ENCODE measurements at regions not wholly inside any gene's neighbourhood (a gene's known extent, or its start where the extent isn't known, plus 50 kb on each side); places are given as distances from the start of the nearest gene placed in this dataset.

DNA sequence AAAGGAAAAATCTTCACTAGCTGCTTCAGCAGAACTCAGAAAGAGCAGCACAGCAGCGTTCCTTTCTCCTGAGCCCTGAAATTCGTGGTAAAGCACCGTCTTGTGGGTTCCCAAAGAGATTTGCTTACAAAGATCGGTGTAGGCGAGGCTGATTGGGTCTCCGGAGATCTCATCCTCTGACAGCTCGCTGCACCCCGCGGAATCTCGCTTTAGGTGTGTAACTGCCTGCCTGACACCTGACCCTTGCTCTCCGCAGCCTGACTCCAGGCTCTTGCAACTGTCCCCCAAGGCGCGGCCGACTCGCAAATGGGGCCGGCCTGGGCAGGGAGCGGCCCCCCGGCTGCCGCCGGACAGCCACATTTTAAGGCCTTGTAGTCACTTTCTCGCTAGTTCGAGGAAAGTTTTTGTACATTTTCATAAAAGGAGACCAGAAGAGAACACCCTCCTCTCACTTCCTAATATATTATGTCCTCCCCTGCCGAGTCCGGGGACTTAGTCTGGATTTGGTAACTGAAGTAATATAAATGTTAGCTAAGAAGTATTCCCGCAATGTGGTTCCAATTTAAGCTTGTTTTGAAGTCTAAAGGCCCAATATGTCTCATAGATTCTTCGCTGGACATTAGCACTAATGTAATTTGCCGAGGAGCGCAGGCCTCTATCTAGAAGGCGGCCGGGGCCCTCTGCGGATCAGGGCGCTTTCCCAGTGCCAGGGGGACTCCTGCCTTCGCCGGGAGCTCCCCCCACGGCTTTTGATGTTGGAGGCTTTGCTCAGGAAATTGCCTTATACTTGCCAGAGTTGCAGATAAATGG is 177.3 kb upstream of the CDKN3 start:
- DNase-seq: no peak
- H3K27me3 Mint-ChIP-seq: peaks cover 52 to 71% of the 10 kb centered on the region in 2 donors
- peaks cover 0 to 2% (median 0%) of the 10 kb centered on the region in 3 donors for H3K9me3 Mint-ChIP-seq
- Histone ChIP-seq H3K4me3 (ENCODE audit: control insufficient read depth in 1 of 2, extremely low read depth in 1 of 2, low read length in 1 of 2) (no peak overlapping the region), H3K4me1 (ENCODE audit: control insufficient read depth in 1 of 2, extremely low read depth in 1 of 2, insufficient read depth in 2 of 2, low read length in 2 of 2) (no peaks in the 10 kb centered on the region), H3K27me3 (replicated peaks in 1 of 2; ENCODE audit: control insufficient read depth in 2 of 2, extremely low read depth in 1 of 2, insufficient read depth in 2 of 2, low read length in 1 of 2) (peaks cover 16 to 30% of the 10 kb centered on the region in 2 experiments), H3K9me3 (peaks cover 2% of the 10 kb centered on the region), H3K36me3 (ENCODE audit: control insufficient read depth in 2 of 2, extremely low read depth in 1 of 2, insufficient read depth in 1 of 2, low read length in 1 of 2) (no peaks in the 10 kb centered on the region), H3K27ac (ENCODE audit: low read length) (no peak overlapping the region)
- H3K4me3 Mint-ChIP-seq: peak overlapping the region; percentile 21 to 74 (median 46)
- H3K4me1 Mint-ChIP-seq: peaks cover 9 to 19% (median 14%) of the 10 kb centered on the region in 3 donors
- 19% methylated on average over 29 of the region's 35 CpGs for WGBS (ENCODE audit: insufficient coverage)
- POLR2A ChIA-PET: interaction anchor here in 1 of 2 donors (0.6 kb wide), 1 partner anchor 75 kb away, joined by 3 read pairs; no protein-coding TSS in a partner anchor
- no peak overlapping the region for H3K27ac Mint-ChIP-seq
- ATAC-seq (replicated peaks in 1 of 4): no peak
- no peaks in the 10 kb centered on the region for H3K36me3 Mint-ChIP-seq
- CTCF ChIA-PET: interaction anchor here in 1 of 2 donors (0.6 kb wide), 1 partner anchor 57 kb away, joined by 6 read pairs; no protein-coding TSS in a partner anchor

GRCh38 chr14:54220071-54220703 is 176.6 kb upstream of the CDKN3 start:
- Histone ChIP-seq H3K27ac (ENCODE audit: low read length) (no peak overlapping the region), H3K27me3 (replicated peaks in 1 of 2; ENCODE audit: control insufficient read depth in 2 of 2, extremely low read depth in 1 of 2, insufficient read depth in 2 of 2, low read length in 1 of 2) (peaks cover 16 to 30% of the 10 kb centered on the region in 2 experiments), H3K4me1 (ENCODE audit: control insufficient read depth in 1 of 2, extremely low read depth in 1 of 2, insufficient read depth in 2 of 2, low read length in 2 of 2) (no peaks in the 10 kb centered on the region), H3K9me3 (peaks cover 2% of the 10 kb centered on the region), H3K4me3 (ENCODE audit: control insufficient read depth in 1 of 2, extremely low read depth in 1 of 2, low read length in 1 of 2) (no peak overlapping the region), H3K36me3 (ENCODE audit: control insufficient read depth in 2 of 2, extremely low read depth in 1 of 2, insufficient read depth in 1 of 2, low read length in 1 of 2) (no peaks in the 10 kb centered on the region)
- ATAC-seq (replicated peaks in 1 of 4) (no peak), DNase-seq (no peak)
- Mint-ChIP-seq H3K4me3 (peak overlapping the region; percentile 46 to 74 (median 68)), H3K4me1 (peaks cover 9 to 19% (median 14%) of the 10 kb centered on the region in 3 donors), H3K9me3 (peaks cover 0 to 2% (median 0%) of the 10 kb centered on the region in 3 donors), H3K36me3 (no peaks in the 10 kb centered on the region), H3K27ac (no peak overlapping the region), H3K27me3 (peaks cover 52 to 71% of the 10 kb centered on the region in 2 donors)
- WGBS (ENCODE audit: insufficient coverage): 11% methylated on average over 23 of the region's 28 CpGs
- ChIA-PET CTCF (no interaction called here), POLR2A (no interaction called here)

GRCh38 chr14:54220704-54221431 is 175.9 kb upstream of the CDKN3 start:
- 0% methylated on average over 1 of the region's 5 CpGs for WGBS (ENCODE audit: insufficient coverage)

DNA sequence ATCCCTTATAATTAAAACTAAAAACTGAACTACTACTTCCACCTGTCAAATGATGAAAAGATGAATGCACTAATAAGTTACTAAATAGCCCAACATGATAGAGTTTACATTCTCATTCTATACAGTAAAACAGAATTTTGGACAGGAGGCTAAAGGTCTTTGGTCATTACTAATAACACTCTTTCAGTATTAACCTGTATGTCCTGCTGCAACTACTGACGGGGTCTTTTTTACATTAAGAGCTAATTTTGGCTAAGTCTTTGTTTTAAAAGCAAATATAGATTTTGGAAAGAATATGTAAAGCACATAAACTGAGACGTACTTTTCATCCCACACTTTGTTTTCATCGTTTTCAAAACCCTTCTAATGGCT is 175.4 kb upstream of the CDKN3 start:
- Histone ChIP-seq H3K36me3 (ENCODE audit: control insufficient read depth in 2 of 2, extremely low read depth in 1 of 2, insufficient read depth in 1 of 2, low read length in 1 of 2) (no peaks in the 10 kb centered on the region), H3K4me1 (ENCODE audit: control insufficient read depth in 1 of 2, extremely low read depth in 1 of 2, insufficient read depth in 2 of 2, low read length in 2 of 2) (no peaks in the 10 kb centered on the region), H3K9me3 (peaks cover 2% of the 10 kb centered on the region), H3K27me3 (replicated peaks in 1 of 2; ENCODE audit: control insufficient read depth in 2 of 2, extremely low read depth in 1 of 2, insufficient read depth in 2 of 2, low read length in 1 of 2) (peaks cover 20 to 30% of the 10 kb centered on the region in 2 experiments), H3K4me3 (ENCODE audit: control insufficient read depth in 1 of 2, extremely low read depth in 1 of 2, low read length in 1 of 2) (no peak overlapping the region), H3K27ac (ENCODE audit: low read length) (no peak overlapping the region)
- Mint-ChIP-seq H3K4me1 (peaks cover 9 to 19% (median 14%) of the 10 kb centered on the region in 3 donors), H3K4me3 (no peak overlapping the region), H3K27me3 (peaks cover 55 to 72% of the 10 kb centered on the region in 2 donors), H3K36me3 (no peaks in the 10 kb centered on the region), H3K9me3 (peaks cover 0 to 2% (median 0%) of the 10 kb centered on the region in 3 donors), H3K27ac (no peak overlapping the region)
- ChIA-PET CTCF (no interaction called here), POLR2A (interaction anchor here in 1 of 2 donors (0.6 kb wide), 1 partner anchor 569 kb away, joined by 3 read pairs; no protein-coding TSS in a partner anchor)
- no peak for ATAC-seq (replicated peaks in 1 of 4)
- no CpG with 5 or more reads among the region's 3 CpGs for WGBS (ENCODE audit: insufficient coverage)
- no peak for DNase-seq

More at GRCh38 chr14:54220704-54221431, 175.9 kb upstream of the CDKN3 start:
- ATAC-seq (replicated peaks in 1 of 4) (no peak), DNase-seq (no peak)
- no peaks in the 10 kb centered on the region for H3K36me3 ChIP-seq (ENCODE audit: control insufficient read depth in 2 of 2, extremely low read depth in 1 of 2, insufficient read depth in 1 of 2, low read length in 1 of 2)
- H3K4me1 ChIP-seq (ENCODE audit: control insufficient read depth in 1 of 2, extremely low read depth in 1 of 2, insufficient read depth in 2 of 2, low read length in 2 of 2): no peaks in the 10 kb centered on the region
- H3K9me3 ChIP-seq: peaks cover 2% of the 10 kb centered on the region
- Mint-ChIP-seq H3K9me3 (peaks cover 0 to 2% (median 0%) of the 10 kb centered on the region in 3 donors), H3K27me3 (peaks cover 53 to 74% of the 10 kb centered on the region in 2 donors), H3K27ac (peak overlapping the region in 1 of 2 donors; percentile 9), H3K4me3 (peak overlapping the region in 1 of 3 donors; percentile 74), H3K4me1 (peaks cover 9 to 19% (median 14%) of the 10 kb centered on the region in 3 donors), H3K36me3 (no peaks in the 10 kb centered on the region)
- ChIA-PET POLR2A (interaction anchor here in 1 of 2 donors (0.6 kb wide), 1 partner anchor 570 kb away, joined by 3 read pairs; no protein-coding TSS in a partner anchor), CTCF (no interaction called here)
- H3K27ac ChIP-seq (ENCODE audit: low read length): no peak overlapping the region
- no peak overlapping the region for H3K4me3 ChIP-seq (ENCODE audit: control insufficient read depth in 1 of 2, extremely low read depth in 1 of 2, low read length in 1 of 2)
- H3K27me3 ChIP-seq (replicated peaks in 1 of 2; ENCODE audit: control insufficient read depth in 2 of 2, extremely low read depth in 1 of 2, insufficient read depth in 2 of 2, low read length in 1 of 2): peaks cover 20 to 30% of the 10 kb centered on the region in 2 experiments

- no peak overlapping the region for H3K27ac Mint-ChIP-seq
- no peak for DNase-seq
- H3K9me3 ChIP-seq: peaks cover 2% of the 10 kb centered on the region
- H3K27ac ChIP-seq (ENCODE audit: low read length): no peak overlapping the region
- H3K4me1 Mint-ChIP-seq: peaks cover 9 to 19% (median 14%) of the 10 kb centered on the region in 3 donors
- H3K4me3 ChIP-seq (ENCODE audit: control insufficient read depth in 1 of 2, extremely low read depth in 1 of 2, low read length in 1 of 2): no peak overlapping the region
- ChIA-PET POLR2A (no interaction called here), CTCF (no interaction called here)
- H3K4me1 ChIP-seq (ENCODE audit: control insufficient read depth in 1 of 2, extremely low read depth in 1 of 2, insufficient read depth in 2 of 2, low read length in 2 of 2): no peaks in the 10 kb centered on the region
- peaks cover 55 to 67% of the 10 kb centered on the region in 2 donors for H3K27me3 Mint-ChIP-seq
- H3K9me3 Mint-ChIP-seq: no peaks in the 10 kb centered on the region
- H3K4me3 Mint-ChIP-seq: no peak overlapping the region
- WGBS (ENCODE audit: insufficient coverage): no CpG with 5 or more reads among the region's 4 CpGs
- ATAC-seq (replicated peaks in 1 of 4): no peak
- no peaks in the 10 kb centered on the region for H3K36me3 ChIP-seq (ENCODE audit: control insufficient read depth in 2 of 2, extremely low read depth in 1 of 2, insufficient read depth in 1 of 2, low read length in 1 of 2)
- H3K36me3 Mint-ChIP-seq: no peaks in the 10 kb centered on the region
- peaks cover 15 to 30% of the 10 kb centered on the region in 2 experiments for H3K27me3 ChIP-seq (replicated peaks in 1 of 2; ENCODE audit: control insufficient read depth in 2 of 2, extremely low read depth in 1 of 2, insufficient read depth in 2 of 2, low read length in 1 of 2)
Observed at GRCh38 chr14:54221971-54222370, 174.8 kb upstream of the CDKN3 start.

GRCh38 chr14:54223831-54224402 is 172.9 kb upstream of the CDKN3 start:
- Mint-ChIP-seq H3K4me3 (no peak overlapping the region), H3K9me3 (no peaks in the 10 kb centered on the region), H3K36me3 (no peaks in the 10 kb centered on the region), H3K4me1 (peaks cover 9 to 16% (median 14%) of the 10 kb centered on the region in 3 donors), H3K27me3 (peaks cover 50 to 54% of the 10 kb centered on the region in 2 donors), H3K27ac (no peak overlapping the region)
- no peak overlapping the region for H3K27ac ChIP-seq (ENCODE audit: low read length)
- H3K4me3 ChIP-seq (ENCODE audit: control insufficient read depth in 1 of 2, extremely low read depth in 1 of 2, low read length in 1 of 2): no peak overlapping the region
- no peaks in the 10 kb centered on the region for H3K36me3 ChIP-seq (ENCODE audit: control insufficient read depth in 2 of 2, extremely low read depth in 1 of 2, insufficient read depth in 1 of 2, low read length in 1 of 2)
- peaks cover 9 to 24% of the 10 kb centered on the region in 2 experiments for H3K27me3 ChIP-seq (replicated peaks in 1 of 2; ENCODE audit: control insufficient read depth in 2 of 2, extremely low read depth in 1 of 2, insufficient read depth in 2 of 2, low read length in 1 of 2)
- H3K9me3 ChIP-seq: no peaks in the 10 kb centered on the region
- ChIA-PET CTCF (no interaction called here), POLR2A (no interaction called here)
- ATAC-seq (replicated peaks in 1 of 4) (no peak), DNase-seq (no peak)
- H3K4me1 ChIP-seq (ENCODE audit: control insufficient read depth in 1 of 2, extremely low read depth in 1 of 2, insufficient read depth in 2 of 2, low read length in 2 of 2): no peaks in the 10 kb centered on the region
- WGBS (ENCODE audit: insufficient coverage): no CpG with 5 or more reads among the region's 5 CpGs
